Naive thymus-derived CD8-positive, alpha-beta T cell (primary cell): ENCODE measurements at regions not wholly inside any gene's neighbourhood (a gene's known extent, or its start where the extent isn't known, plus 50 kb on each side); places are given as distances from the start of the nearest gene placed in this dataset.

Source experiments
- ATAC-seq, 2 donors: fragments of 150-1000 bp; cut with Tn5 transposase in 1 of 2; sonication (Bioruptor Pico), chemical (Tn5 transposase) in 1 of 2; 1 replicate in 1 of 2; 2 replicates in 1 of 2; pipeline ENCODE4 v1.10.0; 2021; ENCODE audit warnings: mild to moderate bottlenecking in 2 of 2, moderate library complexity in 2 of 2
- POLR2A ChIA-PET: fragments of 350-600 bp; sonication (Branson Sonifier 250); formaldehyde crosslinking; loops from one replicate; lab custom pipeline; 2021; ENCODE audit warnings: antibody characterized with exemption; lab: Charles Lee
- DNase-seq, 10 donors: peaks; one replicate each; pipeline versions ENCODE4 v3.0.0 to v3.0.0-alpha.2; 2020 to 2022
- H3K27ac Mint-ChIP-seq, 10 donors: one replicate each; pipeline ENCODE4 v1.8.0; 2020 to 2022; ENCODE audit warnings: mild to moderate bottlenecking in 10 of 10, mixed read lengths in 10 of 10, moderate library complexity in 4 of 10, inconsistent platforms in 1 of 10
- H3K27me3 Mint-ChIP-seq, 5 donors: one replicate each; pipeline ENCODE4 v1.8.0; 2021 to 2022; ENCODE audit warnings: mixed read lengths in 5 of 5
- H3K36me3 Mint-ChIP-seq, 3 donors: one replicate each; pipeline ENCODE4 v1.8.0; 2020 to 2022; ENCODE audit warnings: mixed read lengths in 3 of 3, mild to moderate bottlenecking in 2 of 3, inconsistent platforms in 1 of 3
- H3K4me1 Mint-ChIP-seq, 4 donors: one replicate each; pipeline ENCODE4 v1.8.0; 2021 to 2022; ENCODE audit warnings: mixed read lengths in 4 of 4
- H3K4me3 Mint-ChIP-seq, 10 donors: one replicate each; pipeline ENCODE4 v1.8.0; 2020 to 2022; ENCODE audit warnings: mild to moderate bottlenecking in 10 of 10, mixed read lengths in 10 of 10, moderate library complexity in 6 of 10, inconsistent platforms in 1 of 10
- H3K9me3 Mint-ChIP-seq, 9 donors: one replicate each; pipeline ENCODE4 v1.8.0; 2020 to 2022; ENCODE audit warnings: mixed read lengths in 9 of 9, mild to moderate bottlenecking in 3 of 9, inconsistent platforms in 1 of 9, moderate library complexity in 1 of 9

DNA sequence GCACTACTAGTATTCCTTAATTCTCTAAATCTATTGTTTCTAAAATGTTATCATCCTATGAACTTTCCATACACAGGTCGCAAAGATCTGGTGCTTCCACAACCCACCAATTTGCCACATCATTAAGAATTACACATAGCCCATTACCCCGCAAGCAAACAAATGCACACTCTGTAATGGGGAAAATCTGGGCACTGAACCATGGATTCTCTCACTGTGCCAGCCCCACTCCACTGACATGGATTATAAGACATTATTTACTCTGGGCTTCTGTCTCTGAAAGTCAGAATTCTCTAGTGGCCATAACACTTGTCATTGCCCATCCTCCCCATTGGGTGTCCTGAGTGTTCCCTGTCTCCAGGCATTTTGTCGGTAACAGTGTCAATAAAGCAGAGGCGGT is 537.1 kb downstream of the EPHA4 start:
- ATAC-seq: no peak
- Mint-ChIP-seq H3K9me3 (no peaks in the 10 kb centered on the region), H3K36me3 (no peaks in the 10 kb centered on the region), H3K27me3 (peaks cover 0 to 14% (median 2%) of the 10 kb centered on the region in 5 donors), H3K4me3 (no peak overlapping the region), H3K27ac (no peak overlapping the region), H3K4me1 (peaks cover 0 to 1% (median 0%) of the 10 kb centered on the region in 4 donors)
- POLR2A ChIA-PET: no interaction called here
- no peak for DNase-seq

DNA sequence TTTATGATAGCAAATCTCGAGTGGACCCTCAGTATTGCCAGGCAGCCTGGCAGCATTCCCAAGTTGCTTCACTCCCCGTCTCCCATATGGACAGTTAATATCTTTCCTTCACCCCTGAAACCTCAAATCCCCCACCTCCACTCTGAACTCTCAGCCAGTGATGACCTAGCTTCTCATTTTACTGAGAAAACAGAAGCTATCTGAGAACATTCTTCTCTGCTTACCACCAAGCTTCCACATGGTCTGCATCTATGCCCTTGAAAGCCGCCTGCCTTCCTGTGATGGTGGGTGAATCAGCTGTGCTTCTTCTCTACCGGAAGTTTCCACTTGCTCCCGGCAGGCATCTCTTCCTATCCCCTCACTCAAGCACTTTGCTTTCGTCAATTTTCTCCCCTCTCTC is 529.2 kb downstream of the EPHA4 start:
- no peak overlapping the region for H3K27ac Mint-ChIP-seq
- POLR2A ChIA-PET: no interaction called here
- H3K27me3 Mint-ChIP-seq: peaks cover 0 to 4% (median 0%) of the 10 kb centered on the region in 5 donors
- H3K4me3 Mint-ChIP-seq: no peak overlapping the region
- ATAC-seq: no peak
- H3K4me1 Mint-ChIP-seq: no peaks in the 10 kb centered on the region
- peaks cover 0 to 3% (median 0%) of the 10 kb centered on the region in 9 donors for H3K9me3 Mint-ChIP-seq
- no peak for DNase-seq
- H3K36me3 Mint-ChIP-seq: no peaks in the 10 kb centered on the region

DNA sequence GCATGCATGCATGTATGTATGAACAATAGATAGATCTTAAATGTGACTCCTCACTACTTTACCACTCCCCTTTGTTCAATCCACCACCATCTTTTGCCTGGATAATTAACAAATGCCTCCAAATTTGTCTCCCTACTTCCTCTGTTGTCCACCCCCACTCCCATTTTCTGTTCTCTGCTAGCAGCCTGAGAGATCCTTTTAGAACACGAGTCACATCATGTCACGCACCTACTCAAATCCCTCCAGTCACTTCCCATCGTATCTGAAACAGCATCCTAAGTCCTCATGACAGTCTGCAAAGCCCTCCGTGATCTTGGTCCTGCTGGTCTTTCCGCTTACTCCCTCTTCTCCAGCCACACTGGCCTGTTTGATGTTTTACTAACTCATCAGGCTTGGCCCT is 527.3 kb downstream of the EPHA4 start:
- H3K9me3 Mint-ChIP-seq: peaks cover 0 to 3% (median 0%) of the 10 kb centered on the region in 9 donors
- no peak overlapping the region for H3K27ac Mint-ChIP-seq
- peaks cover 0 to 4% (median 0%) of the 10 kb centered on the region in 5 donors for H3K27me3 Mint-ChIP-seq
- no peak for ATAC-seq
- H3K36me3 Mint-ChIP-seq: no peaks in the 10 kb centered on the region
- POLR2A ChIA-PET: no interaction called here
- DNase-seq: no peak
- no peaks in the 10 kb centered on the region for H3K4me1 Mint-ChIP-seq
- H3K4me3 Mint-ChIP-seq: no peak overlapping the region

DNA sequence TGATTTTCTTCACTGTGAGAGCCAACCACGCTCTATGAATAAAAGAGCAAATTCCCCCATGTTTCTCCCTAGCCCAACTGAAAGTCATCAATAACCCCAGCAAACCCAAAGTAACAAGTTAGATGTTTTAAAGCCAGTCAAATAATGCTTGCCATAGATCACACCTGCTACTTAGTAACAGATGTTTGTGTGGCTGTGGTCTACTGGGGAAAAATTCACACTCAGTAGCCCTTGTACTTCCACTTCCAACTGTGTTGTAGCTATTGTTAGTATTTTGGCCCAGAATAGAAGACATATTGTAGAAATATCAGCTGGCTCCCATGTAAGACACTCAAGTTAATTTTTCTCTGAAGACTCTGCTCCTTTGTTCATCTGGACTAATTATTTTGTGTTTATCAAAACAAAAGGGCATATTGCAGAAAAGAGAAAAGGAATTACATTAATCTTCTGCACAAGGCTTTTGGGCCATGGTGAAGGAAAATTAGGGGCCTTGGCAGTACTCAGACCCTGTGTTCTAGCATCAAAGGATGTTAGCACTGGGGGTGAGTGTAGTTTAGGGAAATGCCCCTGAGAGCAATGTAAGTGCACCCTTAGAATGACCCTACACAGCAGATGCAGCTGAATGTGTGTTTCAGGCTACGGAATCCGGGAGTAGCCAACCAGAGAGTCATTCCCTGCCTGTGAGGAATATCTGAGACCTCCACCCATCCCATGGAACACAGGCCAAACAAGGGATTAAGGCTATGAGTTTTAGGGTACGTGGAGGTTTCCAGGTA is 521.9 kb downstream of the EPHA4 start:
- ATAC-seq (no peak), DNase-seq (no peak)
- H3K9me3 Mint-ChIP-seq: no peaks in the 10 kb centered on the region
- H3K27ac Mint-ChIP-seq: no peak overlapping the region
- POLR2A ChIA-PET: no interaction called here
- peaks cover 0 to 4% (median 0%) of the 10 kb centered on the region in 5 donors for H3K27me3 Mint-ChIP-seq
- H3K4me1 Mint-ChIP-seq: no peaks in the 10 kb centered on the region
- H3K36me3 Mint-ChIP-seq: no peaks in the 10 kb centered on the region
- no peak overlapping the region for H3K4me3 Mint-ChIP-seq

DNA sequence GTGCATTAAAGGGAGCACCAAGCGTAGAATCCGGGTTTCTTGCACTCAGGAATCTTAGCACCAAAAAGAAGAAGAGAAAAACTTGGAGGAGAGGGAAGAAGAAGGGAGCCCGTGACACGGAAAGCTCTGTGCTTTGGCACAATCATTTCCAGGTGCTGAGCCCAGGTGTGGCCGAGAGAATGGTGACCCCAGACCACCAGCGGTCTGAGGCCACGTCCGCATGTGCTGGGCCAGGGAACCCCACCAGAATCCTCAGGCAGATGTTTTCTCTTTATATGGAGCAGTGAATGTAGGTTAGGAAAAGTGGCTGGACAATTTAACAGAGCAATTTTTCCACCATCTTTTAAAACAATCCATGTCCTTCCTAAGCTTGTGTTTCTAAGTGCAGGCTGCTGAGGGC is 520.9 kb downstream of the EPHA4 start:
- ATAC-seq (no peak), DNase-seq (no peak)
- no peak overlapping the region for H3K27ac Mint-ChIP-seq
- peaks cover 0 to 4% (median 0%) of the 10 kb centered on the region in 5 donors for H3K27me3 Mint-ChIP-seq
- H3K36me3 Mint-ChIP-seq: no peaks in the 10 kb centered on the region
- H3K4me3 Mint-ChIP-seq: no peak overlapping the region
- peaks cover 0 to 3% (median 0%) of the 10 kb centered on the region in 9 donors for H3K9me3 Mint-ChIP-seq
- no peaks in the 10 kb centered on the region for H3K4me1 Mint-ChIP-seq
- POLR2A ChIA-PET: no interaction called here

DNA sequence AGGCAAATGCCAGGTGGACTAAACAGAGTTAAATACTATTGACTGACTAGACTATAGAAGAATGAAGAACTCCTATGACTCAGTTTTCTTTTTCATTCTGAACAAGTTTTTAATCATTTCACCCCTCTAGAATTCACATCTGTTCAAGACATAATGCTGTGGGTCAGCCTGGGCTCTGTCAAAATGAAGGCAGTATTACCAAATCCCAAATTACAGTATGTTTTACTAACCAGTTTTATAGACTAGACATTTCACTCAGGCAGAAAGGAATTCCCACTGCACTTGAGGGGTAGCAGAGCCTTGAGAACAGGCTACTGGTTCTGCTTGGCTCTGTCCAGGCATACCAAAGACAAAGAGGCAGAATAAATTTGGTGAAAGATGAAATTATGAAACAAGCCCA is 511.7 kb downstream of the EPHA4 start:
- POLR2A ChIA-PET: no interaction called here
- DNase-seq (no peak), ATAC-seq (no peak)
- Mint-ChIP-seq H3K27me3 (peaks cover 2 to 9% (median 5%) of the 10 kb centered on the region in 5 donors), H3K4me3 (no peak overlapping the region), H3K27ac (no peak overlapping the region), H3K36me3 (peaks cover 0 to 5% (median 0%) of the 10 kb centered on the region in 3 donors), H3K9me3 (peaks cover 0 to 11% (median 0%) of the 10 kb centered on the region in 9 donors), H3K4me1 (no peaks in the 10 kb centered on the region)

DNA sequence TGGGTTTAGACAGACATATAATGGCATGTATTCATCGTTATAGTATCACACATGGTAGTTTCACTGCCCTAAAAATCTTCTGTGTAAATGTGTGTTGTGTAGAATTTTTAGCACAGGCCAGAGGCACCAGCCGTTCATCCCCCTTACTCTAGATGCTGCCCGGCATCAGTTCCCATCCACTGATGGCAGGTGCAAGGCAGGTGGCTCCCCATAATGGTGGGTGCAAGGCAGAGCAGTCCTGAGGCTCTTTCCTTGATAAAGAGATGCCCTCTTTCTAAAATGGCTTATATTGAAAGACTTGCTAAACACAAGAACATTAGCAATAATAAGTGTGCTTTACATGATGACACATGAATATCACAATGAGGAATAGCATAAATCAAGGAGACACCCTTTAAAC is 508.5 kb downstream of the EPHA4 start:
- peaks cover 0 to 11% (median 0%) of the 10 kb centered on the region in 9 donors for H3K9me3 Mint-ChIP-seq
- peaks cover 0 to 5% (median 0%) of the 10 kb centered on the region in 3 donors for H3K36me3 Mint-ChIP-seq
- POLR2A ChIA-PET: no interaction called here
- no peak overlapping the region for H3K27ac Mint-ChIP-seq
- H3K4me3 Mint-ChIP-seq: no peak overlapping the region
- ATAC-seq (no peak), DNase-seq (no peak)
- no peaks in the 10 kb centered on the region for H3K4me1 Mint-ChIP-seq
- peaks cover 2 to 9% (median 5%) of the 10 kb centered on the region in 5 donors for H3K27me3 Mint-ChIP-seq

DNA sequence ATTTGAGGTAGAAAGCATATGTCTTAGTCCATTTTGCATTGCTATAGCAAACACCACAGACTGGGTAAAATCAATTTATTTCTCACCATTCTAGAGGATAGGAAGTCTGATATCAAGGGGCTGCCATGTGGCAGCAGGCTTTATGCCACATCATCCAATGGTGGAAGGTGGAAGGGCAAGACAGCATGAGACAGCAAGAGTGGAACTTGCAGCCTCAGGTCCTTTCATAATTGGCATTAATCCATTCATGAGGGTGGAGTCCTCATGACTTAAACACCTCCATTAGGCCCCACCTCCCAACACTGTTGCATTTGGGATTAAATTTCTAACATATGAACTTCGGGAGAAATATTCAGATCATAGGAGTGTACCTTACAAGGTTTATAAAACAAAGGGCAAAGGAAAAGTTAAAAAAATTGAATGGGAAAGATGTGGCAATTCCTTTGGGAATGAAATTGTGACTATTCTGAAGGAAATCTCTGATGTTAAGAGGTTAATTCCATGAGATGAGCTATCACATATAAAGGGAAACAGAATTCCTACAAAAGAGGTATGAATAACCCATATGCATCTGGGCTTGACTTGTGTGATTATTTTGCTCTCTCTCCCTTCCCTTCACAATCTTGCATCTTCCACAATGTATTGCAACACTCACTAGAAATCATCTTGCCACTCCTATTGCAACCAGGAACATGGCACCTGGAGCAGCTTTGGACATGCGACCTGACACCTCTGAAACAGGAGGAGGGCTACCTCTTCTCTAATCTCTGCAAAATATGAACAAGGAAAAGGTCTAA is 507.8 kb downstream of the EPHA4 start:
- H3K27ac Mint-ChIP-seq: no peak overlapping the region
- no peaks in the 10 kb centered on the region for H3K4me1 Mint-ChIP-seq
- peaks cover 0 to 6% (median 1%) of the 10 kb centered on the region in 9 donors for H3K9me3 Mint-ChIP-seq
- H3K4me3 Mint-ChIP-seq: no peak overlapping the region
- peaks cover 0 to 4% (median 0%) of the 10 kb centered on the region in 3 donors for H3K36me3 Mint-ChIP-seq
- ATAC-seq: no peak
- POLR2A ChIA-PET: no interaction called here
- peaks cover 2 to 9% (median 5%) of the 10 kb centered on the region in 5 donors for H3K27me3 Mint-ChIP-seq
- DNase-seq: no peak

DNA sequence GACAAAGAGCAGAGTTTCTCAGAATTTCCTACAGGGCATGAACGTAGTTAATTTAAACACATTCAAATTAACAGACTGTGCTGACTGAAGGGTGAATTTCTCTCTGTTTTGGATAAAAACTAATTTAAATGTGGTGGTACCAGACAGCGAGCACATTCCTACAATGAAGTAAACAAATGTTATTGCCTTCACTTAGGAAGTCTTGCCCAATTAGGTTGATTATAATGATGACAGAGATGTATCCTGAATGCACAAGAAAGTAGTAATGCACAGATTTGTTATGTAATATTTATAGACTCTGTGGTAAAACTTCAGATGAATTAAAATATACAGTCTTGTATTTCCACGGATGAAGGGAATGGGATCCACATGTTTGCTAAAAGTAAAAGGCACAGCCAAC is 507.2 kb downstream of the EPHA4 start:
- H3K36me3 Mint-ChIP-seq: no peaks in the 10 kb centered on the region
- POLR2A ChIA-PET: no interaction called here
- H3K27me3 Mint-ChIP-seq: peaks cover 0 to 6% (median 3%) of the 10 kb centered on the region in 5 donors
- ATAC-seq (no peak), DNase-seq (no peak)
- H3K4me1 Mint-ChIP-seq: no peaks in the 10 kb centered on the region
- no peak overlapping the region for H3K4me3 Mint-ChIP-seq
- peaks cover 0 to 4% (median 2%) of the 10 kb centered on the region in 9 donors for H3K9me3 Mint-ChIP-seq
- no peak overlapping the region for H3K27ac Mint-ChIP-seq

DNA sequence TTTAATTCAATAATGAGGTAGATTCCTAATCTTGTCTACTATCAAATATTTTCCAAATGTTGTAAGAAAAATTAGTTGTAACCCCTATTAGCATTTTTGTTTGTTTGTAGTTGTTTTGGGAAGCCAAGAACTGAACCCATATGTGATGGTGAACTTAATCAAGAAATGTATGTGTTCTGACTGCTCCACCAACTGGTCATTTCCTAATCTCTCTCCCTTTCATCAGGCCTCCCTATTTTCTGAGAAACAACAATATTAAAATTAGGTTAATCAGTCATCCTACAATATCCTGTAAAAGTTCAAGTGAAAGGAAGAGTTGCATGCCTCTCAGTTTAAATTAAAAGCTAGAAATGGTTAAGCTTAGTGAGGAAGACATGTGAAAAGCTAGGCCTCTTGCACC is 504.0 kb downstream of the EPHA4 start:
- no peak overlapping the region for H3K27ac Mint-ChIP-seq
- ATAC-seq: no peak
- H3K27me3 Mint-ChIP-seq: no peaks in the 10 kb centered on the region
- peaks cover 0 to 19% (median 4%) of the 10 kb centered on the region in 9 donors for H3K9me3 Mint-ChIP-seq
- no peaks in the 10 kb centered on the region for H3K4me1 Mint-ChIP-seq
- H3K4me3 Mint-ChIP-seq: no peak overlapping the region
- POLR2A ChIA-PET: no interaction called here
- DNase-seq: no peak
- no peaks in the 10 kb centered on the region for H3K36me3 Mint-ChIP-seq

DNA sequence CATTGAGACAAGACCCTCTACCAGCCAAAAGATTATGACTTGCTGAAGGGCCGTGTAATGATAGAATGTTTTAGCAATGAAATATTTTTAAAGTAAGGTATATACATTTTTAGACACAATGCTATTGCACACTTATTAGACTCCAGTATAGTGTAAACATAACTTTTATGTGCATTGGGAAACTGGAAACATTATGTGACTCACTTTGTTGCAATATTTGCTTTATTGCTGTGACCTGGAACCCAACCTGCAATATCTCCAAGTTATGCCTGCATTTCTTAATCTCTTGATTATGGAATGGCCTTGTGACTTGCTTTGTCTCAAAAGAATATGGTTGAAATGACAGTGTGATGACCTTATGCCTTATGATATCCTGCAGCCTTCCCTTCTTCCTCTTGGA is 502.0 kb downstream of the EPHA4 start:
- no peak for DNase-seq
- peaks cover 0 to 19% (median 4%) of the 10 kb centered on the region in 9 donors for H3K9me3 Mint-ChIP-seq

DNA sequence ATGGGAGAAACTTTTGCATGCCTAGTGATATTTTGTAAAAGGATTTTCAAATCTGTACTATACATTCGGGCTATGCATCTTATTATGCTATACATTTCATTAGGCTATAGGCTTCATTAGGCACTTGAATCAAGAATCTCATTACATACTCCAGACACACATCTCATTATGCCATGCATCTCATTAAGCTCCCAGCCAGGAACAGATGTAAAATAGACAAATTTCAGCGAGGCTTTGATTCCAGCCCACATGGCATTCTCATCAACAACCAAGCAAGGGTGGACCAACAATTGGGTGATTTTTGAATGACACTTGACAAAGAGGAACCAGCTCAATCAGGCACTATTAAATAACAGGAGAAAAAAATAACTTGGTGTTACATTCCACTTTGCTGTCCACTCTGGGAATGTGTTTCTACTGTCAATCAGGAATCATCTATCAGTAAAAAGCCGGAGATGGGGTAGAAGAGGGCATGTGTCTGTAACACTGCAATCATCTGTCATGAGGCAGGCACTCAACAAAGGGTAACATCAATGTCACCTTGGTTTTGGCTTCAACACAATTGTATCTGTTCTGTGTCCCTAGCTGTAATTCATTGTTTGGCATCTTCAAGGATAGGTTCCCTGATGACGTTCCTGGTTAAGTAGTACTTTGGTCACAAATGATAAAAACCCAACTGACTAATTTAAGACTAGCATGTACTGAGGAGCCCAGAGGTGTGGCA is 498.6 kb downstream of the EPHA4 start:
- Mint-ChIP-seq H3K27me3 (peaks cover 0 to 3% (median 0%) of the 10 kb centered on the region in 5 donors), H3K36me3 (no peaks in the 10 kb centered on the region), H3K27ac (no peak overlapping the region), H3K9me3 (peaks cover 0 to 19% (median 6%) of the 10 kb centered on the region in 9 donors), H3K4me1 (no peaks in the 10 kb centered on the region), H3K4me3 (no peak overlapping the region)
- no peak for DNase-seq
- no peak for ATAC-seq
- POLR2A ChIA-PET: no interaction called here

More for the DNA sequence above, 502.0 kb downstream of the EPHA4 start:
- Mint-ChIP-seq H3K4me1 (no peaks in the 10 kb centered on the region), H3K4me3 (no peak overlapping the region), H3K27me3 (peaks cover 0 to 3% (median 0%) of the 10 kb centered on the region in 5 donors), H3K27ac (no peak overlapping the region), H3K36me3 (no peaks in the 10 kb centered on the region)
- POLR2A ChIA-PET: no interaction called here
- no peak for ATAC-seq
